ENCODE measurements at regions not wholly inside any gene's neighbourhood (a gene's known extent, or its start where the extent isn't known, plus 50 kb on each side); places are given as distances from the start of the nearest gene placed in this dataset.

GRCh38 chr4:12293906-12294525, 865.3 kb upstream of the HS3ST1 start:
- no peak overlapping the region for H2AFZ ChIP-seq
- no peak overlapping the region for H3K27ac ChIP-seq
- no peaks in the 10 kb centered on the region for H3K79me2 ChIP-seq (ENCODE audit: low read depth)
- BruUV-seq (replicated peaks): no TSS peak
- intact Hi-C loops (cut with micrococcal nuclease; ENCODE audit: unreplicated experiment): no loop called here
- no peaks in the 10 kb centered on the region for H4K20me1 ChIP-seq (ENCODE audit: insufficient read depth)
- H3K4me2 ChIP-seq: no peak overlapping the region
- H3K27me3 ChIP-seq (ENCODE audit: insufficient read depth, low read depth): no peaks in the 10 kb centered on the region
- H3F3A ChIP-seq (ENCODE audit: insufficient read depth, low read depth): no peaks in the 10 kb centered on the region
- no peaks in the 10 kb centered on the region for H3K9me2 ChIP-seq (ENCODE audit: insufficient read depth)
- no peaks in the 10 kb centered on the region for H3K36me3 ChIP-seq (ENCODE audit: low read depth)
- no peaks in the 10 kb centered on the region for H3K9me3 ChIP-seq (ENCODE audit: insufficient read depth, low read depth)
- ChIA-PET POLR2A (ENCODE audit: unreplicated experiment) (interaction anchor here (0.6 kb wide), 1 partner anchor 20 kb away, joined by 3 read pairs; no protein-coding TSS in a partner anchor), CTCF (interaction anchor here (0.6 kb wide), 1 partner anchor 1811 kb away, joined by 4 read pairs; no protein-coding TSS in a partner anchor)
- H3K4me3 ChIP-seq: no peak overlapping the region
- H3K4me1 ChIP-seq (replicated peaks; ENCODE audit: insufficient read depth): no peaks in the 10 kb centered on the region
- TF ChIP-seq EZH2 (IDR thresholded peaks at IDR 0.05; ENCODE audit: low read depth): no peak
- TF ChIP-seq CTCF (conservative IDR thresholded peaks at IDR 0.05): no peak
- no peak for DNase-seq

GRCh38 chr4:12286351-12286750, 857.7 kb upstream of the HS3ST1 start:
- no TSS peak for BruUV-seq (replicated peaks)
- Histone ChIP-seq H3K4me2 (no peak overlapping the region), H3K27ac (no peak overlapping the region), H3F3A (ENCODE audit: insufficient read depth, low read depth) (no peaks in the 10 kb centered on the region), H4K20me1 (ENCODE audit: insufficient read depth) (no peaks in the 10 kb centered on the region), H3K36me3 (ENCODE audit: low read depth) (no peaks in the 10 kb centered on the region), H3K4me1 (replicated peaks; ENCODE audit: insufficient read depth) (no peaks in the 10 kb centered on the region), H3K27me3 (ENCODE audit: insufficient read depth, low read depth) (no peaks in the 10 kb centered on the region), H3K9me2 (ENCODE audit: insufficient read depth) (no peaks in the 10 kb centered on the region), H3K79me2 (ENCODE audit: low read depth) (no peaks in the 10 kb centered on the region), H3K9me3 (ENCODE audit: insufficient read depth, low read depth) (no peaks in the 10 kb centered on the region), H2AFZ (no peak overlapping the region), H3K4me3 (no peak overlapping the region)
- ChIA-PET CTCF (no interaction called here), POLR2A (ENCODE audit: unreplicated experiment) (no interaction called here)
- DNase-seq: no peak
- TF ChIP-seq EZH2 (IDR thresholded peaks at IDR 0.05; ENCODE audit: low read depth) (no peak), CTCF (conservative IDR thresholded peaks at IDR 0.05) (no peak)
- intact Hi-C loops (cut with micrococcal nuclease; ENCODE audit: unreplicated experiment): no loop called here

GRCh38 chr4:12270546-12270945, 841.9 kb upstream of the HS3ST1 start:
- Histone ChIP-seq H4K20me1 (ENCODE audit: insufficient read depth) (no peaks in the 10 kb centered on the region), H3K9me3 (ENCODE audit: insufficient read depth, low read depth) (no peaks in the 10 kb centered on the region), H3K79me2 (ENCODE audit: low read depth) (no peaks in the 10 kb centered on the region), H3F3A (ENCODE audit: insufficient read depth, low read depth) (no peaks in the 10 kb centered on the region), H3K27me3 (ENCODE audit: insufficient read depth, low read depth) (no peaks in the 10 kb centered on the region), H3K4me1 (replicated peaks; ENCODE audit: insufficient read depth) (no peaks in the 10 kb centered on the region), H3K4me2 (no peak overlapping the region), H3K27ac (no peak overlapping the region), H3K36me3 (ENCODE audit: low read depth) (no peaks in the 10 kb centered on the region), H3K4me3 (no peak overlapping the region), H3K9me2 (ENCODE audit: insufficient read depth) (no peaks in the 10 kb centered on the region), H2AFZ (no peak overlapping the region)
- ChIA-PET POLR2A (ENCODE audit: unreplicated experiment) (no interaction called here), CTCF (no interaction called here)
- intact Hi-C loops (cut with micrococcal nuclease; ENCODE audit: unreplicated experiment): no loop called here
- TF ChIP-seq CTCF (conservative IDR thresholded peaks at IDR 0.05) (no peak), EZH2 (IDR thresholded peaks at IDR 0.05; ENCODE audit: low read depth) (no peak)
- no TSS peak for BruUV-seq (replicated peaks)
- DNase-seq: no peak

Measured in PC-9 (cell line).